Ramos (cell line): ENCODE measurements at regions not wholly inside any gene's neighbourhood (a gene's known extent, or its start where the extent isn't known, plus 50 kb on each side); places are given as distances from the start of the nearest gene placed in this dataset.

Experiments used
- in situ Hi-C: fragments of 300-500 bp; cut with MboI; formaldehyde crosslinking; loops from one replicate; pipeline ENCODE4 v1.14.3; 2022; ENCODE audit warnings: low sequenced_read_pairs; ENCODE audit not compliant: unreplicated experiment

- in situ Hi-C loops, result no loop called here
Observed at GRCh38 chr15:47206358-47206978, 510.8 kb upstream of the SEMA6D start.

GRCh38 chr15:47209591-47209990 lies 507.7 kb upstream of the SEMA6D start:
- in situ Hi-C loops, result no loop called here

- in situ Hi-C loops, result no loop called here
Observed at GRCh38 chr15:47212222-47213010, 504.9 kb upstream of the SEMA6D start.

- in situ Hi-C loops, result no loop called here
Observed at GRCh38 chr15:47213883-47214282, 503.4 kb upstream of the SEMA6D start.

GRCh38 chr15:47218295-47218694 lies 499.0 kb upstream of the SEMA6D start:
- in situ Hi-C loops, result no loop called here

GRCh38 chr15:47244361-47244760 lies 472.9 kb upstream of the SEMA6D start:
- in situ Hi-C loops, result no loop called here

- in situ Hi-C loops, result no loop called here
Observed at GRCh38 chr15:47246317-47246716, 471.0 kb upstream of the SEMA6D start.

- in situ Hi-C loops, result no loop called here
Observed at GRCh38 chr15:47258521-47258920, 458.8 kb upstream of the SEMA6D start.

- in situ Hi-C loops, result no loop called here
Observed at GRCh38 chr15:47265686-47266085, 451.6 kb upstream of the SEMA6D start.

GRCh38 chr15:47266566-47266965 lies 450.7 kb upstream of the SEMA6D start:
- in situ Hi-C loops, result no loop called here

- in situ Hi-C loops, result no loop called here
Observed at GRCh38 chr15:47273864-47274263, 443.4 kb upstream of the SEMA6D start.

- in situ Hi-C loops, result no loop called here
Observed at GRCh38 chr15:47283246-47283645, 434.1 kb upstream of the SEMA6D start.

GRCh38 chr15:47288794-47289193 lies 428.5 kb upstream of the SEMA6D start:
- in situ Hi-C loops, result no loop called here

- in situ Hi-C loops, result no loop called here
Observed at GRCh38 chr15:47289656-47290055, 427.6 kb upstream of the SEMA6D start.

- in situ Hi-C loops, result no loop called here
Observed at GRCh38 chr15:47291767-47292166, 425.5 kb upstream of the SEMA6D start.

GRCh38 chr15:47292638-47293190 lies 424.6 kb upstream of the SEMA6D start:
- in situ Hi-C loops, result no loop called here

GRCh38 chr15:47293466-47294162 lies 423.7 kb upstream of the SEMA6D start:
- in situ Hi-C loops, result no loop called here

GRCh38 chr15:47294765-47295259 lies 422.5 kb upstream of the SEMA6D start:
- in situ Hi-C loops, result no loop called here

- in situ Hi-C loops, result no loop called here
Observed at GRCh38 chr15:47296881-47297280, 420.4 kb upstream of the SEMA6D start.

- in situ Hi-C loops, result no loop called here
Observed at GRCh38 chr15:47299846-47300434, 417.4 kb upstream of the SEMA6D start.
